Kidney (tissue), 13 donors: ENCODE measurements at regions not wholly inside any gene's neighbourhood (a gene's known extent, or its start where the extent isn't known, plus 50 kb on each side); places are given as distances from the start of the nearest gene placed in this dataset.

Experiments used
- DNase-seq, 5 donors: peaks; one replicate each; pipeline ENCODE4 v3.0.0-alpha.2; 2013 to 2020
- FAIRE-seq: peaks from 2 replicates; lab custom pipeline; 2012; peaks lifted over from hg19 to GRCh38; lab: Jason Lieb, UNC
- H3K27ac ChIP-seq, 2 donors: one replicate each; pipeline ENCODE4 v1.7.0; 2013; ENCODE audit warnings: low read depth in 2 of 2, low read length in 2 of 2, inconsistent platforms in 1 of 2
- H3K27me3 ChIP-seq: one replicate; pipeline ENCODE4 v1.7.1; 2013; ENCODE audit warnings: low read length, inconsistent platforms; ENCODE audit not compliant: control insufficient read depth, insufficient read depth
- H3K36me3 ChIP-seq, 3 donors: one replicate each; pipeline versions ENCODE4 v1.7.0 to v1.7.1; 2013; ENCODE audit warnings: low read length in 3 of 3, control low read depth in 1 of 3, inconsistent platforms in 1 of 3; ENCODE audit not compliant: insufficient read depth in 3 of 3, control insufficient read depth in 2 of 3
- H3K4me1 ChIP-seq, 3 donors: one replicate each; pipeline versions ENCODE4 v1.7.0 to v1.7.1; 2013; ENCODE audit warnings: low read length in 3 of 3, inconsistent platforms in 1 of 3, low read depth in 1 of 3; ENCODE audit not compliant: control insufficient read depth in 2 of 3, insufficient read depth in 2 of 3
- H3K4me3 ChIP-seq, 3 donors: one replicate each; pipeline versions ENCODE4 v1.7.0 to v1.8.1; 2013; ENCODE audit warnings: low read length in 3 of 3, control low read depth in 1 of 3, inconsistent platforms in 1 of 3
- H3K9ac ChIP-seq, 3 donors: one replicate each; pipeline versions ENCODE4 v1.7.0 to v1.7.1; 2013; ENCODE audit warnings: low read length in 3 of 3, control low read depth in 1 of 3, inconsistent platforms in 1 of 3
- H3K9me3 ChIP-seq, 3 donors: one replicate each; pipeline versions ENCODE4 v1.7.0 to v1.7.1; 2013; ENCODE audit warnings: low read length in 3 of 3, control low read depth in 1 of 3, inconsistent platforms in 1 of 3; ENCODE audit not compliant: control insufficient read depth in 2 of 3, insufficient read depth in 1 of 3
- CTCF ChIP-seq: IDR thresholded peaks from 3 replicates; pipeline ENCODE4 v1.5.1; 2012; ENCODE audit warnings: mild to moderate bottlenecking, moderate library complexity, borderline replicate concordance; ENCODE audit not compliant: insufficient read depth; ENCODE audit errors: extremely low read depth
- intact Hi-C: fragments of 100-400 bp; cut with DNase I; formaldehyde crosslinking; loops from one replicate; pipeline ENCODE4 v1.11.1; 2022
- donor health status: control.
- donor health status: control.
- donor health status: control.
- donor health status: control.
- donor health status: control.
- donor health status: DM: yes; HTN: yes; CAD: no.
- donor health status: Normal renal cell carcinoma (clear cell type).

- FAIRE-seq (no peak), DNase-seq (no peak)
- no peaks in the 10 kb centered on the region for H3K4me1 ChIP-seq
- no peaks in the 10 kb centered on the region for H3K9me3 ChIP-seq
- intact Hi-C loops: no loop called here
- H3K4me3 ChIP-seq: no peak overlapping the region
- no peak overlapping the region for H3K27ac ChIP-seq
- no peak for TF ChIP-seq CTCF
- no peaks in the 10 kb centered on the region for H3K36me3 ChIP-seq
- no peak overlapping the region for H3K9ac ChIP-seq
- no peaks in the 10 kb centered on the region for H3K27me3 ChIP-seq
Observed at GRCh38 chr2:21585881-21586280, 462.1 kb downstream of the TDRD15 start.

GRCh38 chr2:21590026-21590690 is 466.4 kb downstream of the TDRD15 start:
- intact Hi-C loops: no loop called here
- Histone ChIP-seq H3K9ac (no peak overlapping the region), H3K9me3 (no peaks in the 10 kb centered on the region), H3K36me3 (no peaks in the 10 kb centered on the region), H3K27me3 (no peaks in the 10 kb centered on the region), H3K4me1 (no peaks in the 10 kb centered on the region), H3K27ac (no peak overlapping the region), H3K4me3 (no peak overlapping the region)
- FAIRE-seq: no peak
- no peak for TF ChIP-seq CTCF
- DNase-seq: no peak

GRCh38 chr2:21591926-21592325 is 468.2 kb downstream of the TDRD15 start:
- H3K4me3 ChIP-seq: no peak overlapping the region
- H3K27ac ChIP-seq: no peak overlapping the region
- TF ChIP-seq CTCF: no peak
- no peaks in the 10 kb centered on the region for H3K27me3 ChIP-seq
- no peaks in the 10 kb centered on the region for H3K4me1 ChIP-seq
- FAIRE-seq (no peak), DNase-seq (no peak)
- intact Hi-C loops: no loop called here
- no peaks in the 10 kb centered on the region for H3K9me3 ChIP-seq
- no peaks in the 10 kb centered on the region for H3K36me3 ChIP-seq
- no peak overlapping the region for H3K9ac ChIP-seq

- Histone ChIP-seq H3K9ac (no peak overlapping the region), H3K9me3 (peaks cover 0 to 2% (median 1%) of the 10 kb centered on the region in 3 donors), H3K4me3 (no peak overlapping the region), H3K4me1 (peaks cover 0 to 3% (median 0%) of the 10 kb centered on the region in 3 donors), H3K36me3 (no peaks in the 10 kb centered on the region), H3K27me3 (no peaks in the 10 kb centered on the region), H3K27ac (no peak overlapping the region)
- no peak for FAIRE-seq
- no peak for TF ChIP-seq CTCF
- intact Hi-C loops: no loop called here
- DNase-seq: peak in 2 of 5 donors; percentile 43 to 75
Observed at GRCh38 chr2:21599417-21599816, 475.6 kb downstream of the TDRD15 start.
